Lower leg skin (tissue), 4 donors: ENCODE measurements at regions not wholly inside any gene's neighbourhood (a gene's known extent, or its start where the extent isn't known, plus 50 kb on each side); places are given as distances from the start of the nearest gene placed in this dataset.

Source experiments
- DNase-seq, 2 donors: peaks; one replicate each; pipeline ENCODE4 v3.0.0-alpha.2; 2019; ENCODE audit warnings: low spot score in 2 of 2
- H3K4me3 ChIP-seq: fragments of 200-600 bp; sonication (generic); 2 replicates; pipeline ENCODE4 v1.5.1; 2017; ENCODE audit warnings: mild to moderate bottlenecking, low read depth; ENCODE audit not compliant: poor library complexity, severe bottlenecking
- POLR2A ChIP-seq, 2 donors: fragments of 450-650 bp; IDR thresholded peaks; one replicate each; pipeline ENCODE4 v1.6.1; 2016 to 2017; ENCODE audit warnings: antibody characterized with exemption in 2 of 2, mild to moderate bottlenecking in 1 of 2, moderate library complexity in 1 of 2
- WGBS, 2 donors: methylation state at CpG; one replicate each; pipeline ENCODE4 v1.1.5; 2018; 5-methylcytosine and 5-hydroxymethylcytosine counted together
- intact Hi-C: fragments of 100-400 bp; cut with DNase I; formaldehyde crosslinking; loops from one replicate; pipeline ENCODE4 v1.15.0; 2023; ENCODE audit warnings: low total_unique reads
- TF ChIP-seq, protein P1 (sequence below), 3 donors: fragments of 450-650 bp; IDR thresholded peaks; one replicate each; pipeline ENCODE4 v1.5.1; 2016; ENCODE audit warnings: antibody characterized with exemption in 3 of 3, mild to moderate bottlenecking in 3 of 3, moderate library complexity in 2 of 3

DNA sequence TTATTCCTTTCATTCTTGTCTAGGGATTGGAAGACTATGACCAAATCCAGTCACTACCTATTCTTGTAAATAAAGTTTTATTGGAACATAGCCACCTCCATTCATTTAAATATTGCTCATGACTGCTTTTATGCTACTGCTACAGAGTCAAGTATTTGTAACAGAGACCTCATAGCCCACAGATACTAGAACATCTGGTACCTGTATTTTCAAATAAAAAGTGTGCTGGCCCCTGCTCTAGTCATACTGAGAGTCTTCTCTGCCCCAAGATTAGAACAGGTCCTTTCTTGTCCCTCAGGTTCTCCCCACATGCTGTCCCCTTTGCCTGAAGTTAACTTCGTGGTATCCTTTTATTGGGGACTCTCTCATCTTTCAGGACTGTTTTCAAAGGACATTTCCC lies 422.3 kb downstream of the CBLN4 start:
- intact Hi-C loops = no loop called here
- TF ChIP-seq, protein P1, sequence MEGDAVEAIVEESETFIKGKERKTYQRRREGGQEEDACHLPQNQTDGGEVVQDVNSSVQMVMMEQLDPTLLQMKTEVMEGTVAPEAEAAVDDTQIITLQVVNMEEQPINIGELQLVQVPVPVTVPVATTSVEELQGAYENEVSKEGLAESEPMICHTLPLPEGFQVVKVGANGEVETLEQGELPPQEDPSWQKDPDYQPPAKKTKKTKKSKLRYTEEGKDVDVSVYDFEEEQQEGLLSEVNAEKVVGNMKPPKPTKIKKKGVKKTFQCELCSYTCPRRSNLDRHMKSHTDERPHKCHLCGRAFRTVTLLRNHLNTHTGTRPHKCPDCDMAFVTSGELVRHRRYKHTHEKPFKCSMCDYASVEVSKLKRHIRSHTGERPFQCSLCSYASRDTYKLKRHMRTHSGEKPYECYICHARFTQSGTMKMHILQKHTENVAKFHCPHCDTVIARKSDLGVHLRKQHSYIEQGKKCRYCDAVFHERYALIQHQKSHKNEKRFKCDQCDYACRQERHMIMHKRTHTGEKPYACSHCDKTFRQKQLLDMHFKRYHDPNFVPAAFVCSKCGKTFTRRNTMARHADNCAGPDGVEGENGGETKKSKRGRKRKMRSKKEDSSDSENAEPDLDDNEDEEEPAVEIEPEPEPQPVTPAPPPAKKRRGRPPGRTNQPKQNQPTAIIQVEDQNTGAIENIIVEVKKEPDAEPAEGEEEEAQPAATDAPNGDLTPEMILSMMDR (IDR thresholded peaks at IDR 0.05) = no peak

DNA sequence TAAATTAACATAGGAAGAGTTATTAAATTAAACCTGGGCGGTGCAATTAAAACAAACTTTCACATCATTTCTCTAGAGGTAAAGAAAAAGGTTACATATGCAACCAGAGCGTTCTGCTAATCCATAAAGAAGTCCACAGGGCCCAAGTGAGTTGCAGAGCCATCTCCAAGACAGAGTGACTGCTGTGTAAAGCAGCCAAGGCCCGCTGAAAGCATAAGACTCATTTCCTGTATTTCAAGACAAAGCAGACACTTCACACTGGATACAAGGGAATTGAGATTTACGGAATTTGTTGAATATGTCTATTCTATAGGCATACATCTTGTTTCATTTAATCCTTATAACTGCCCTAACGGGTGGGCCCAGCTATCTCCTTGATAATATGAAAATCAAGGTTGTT lies 422.8 kb downstream of the CBLN4 start:
- TF ChIP-seq POLR2A (IDR thresholded peaks at IDR 0.05) = no peak
- TF ChIP-seq, protein P1 (IDR thresholded peaks at IDR 0.05) = no peak
- intact Hi-C loops = no loop called here
- no peak overlapping the region for H3K4me3 ChIP-seq
- 82 to 89% methylated on average over 5 of the region's 5 CpGs for WGBS, 2 donors
- DNase-seq = no peak

More for the DNA sequence above, 422.3 kb downstream of the CBLN4 start:
- DNase-seq = no peak
- H3K4me3 ChIP-seq = no peak overlapping the region
- WGBS, 2 donors = 68 to 76% methylated on average over 1 of the region's 1 CpG

DNA sequence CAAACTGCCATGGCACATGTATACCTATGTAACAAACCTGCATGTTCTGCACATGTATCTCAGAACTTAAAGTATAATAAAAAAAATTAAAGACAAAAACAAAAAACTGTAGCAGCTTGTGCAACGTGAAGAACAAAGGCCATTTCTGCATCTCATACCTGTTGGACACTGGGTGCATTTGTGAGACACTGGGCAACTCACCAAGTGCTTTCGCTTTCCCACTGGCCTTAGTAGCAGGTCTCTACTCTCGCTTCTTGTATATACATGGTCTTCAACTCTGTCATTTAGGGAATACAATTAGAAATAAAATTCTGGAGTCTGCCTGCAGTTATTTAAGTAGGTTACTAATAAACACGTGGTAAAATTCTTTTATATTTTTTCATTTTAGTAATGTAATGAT lies 423.8 kb downstream of the CBLN4 start:
- H3K4me3 ChIP-seq = no peak overlapping the region
- no peak for TF ChIP-seq POLR2A (IDR thresholded peaks at IDR 0.05)
- TF ChIP-seq, protein P1 (IDR thresholded peaks at IDR 0.05) = no peak
- WGBS, 2 donors = 79 to 81% methylated on average over 4 of the region's 4 CpGs
- no peak for DNase-seq
- intact Hi-C loops = no loop called here

DNA sequence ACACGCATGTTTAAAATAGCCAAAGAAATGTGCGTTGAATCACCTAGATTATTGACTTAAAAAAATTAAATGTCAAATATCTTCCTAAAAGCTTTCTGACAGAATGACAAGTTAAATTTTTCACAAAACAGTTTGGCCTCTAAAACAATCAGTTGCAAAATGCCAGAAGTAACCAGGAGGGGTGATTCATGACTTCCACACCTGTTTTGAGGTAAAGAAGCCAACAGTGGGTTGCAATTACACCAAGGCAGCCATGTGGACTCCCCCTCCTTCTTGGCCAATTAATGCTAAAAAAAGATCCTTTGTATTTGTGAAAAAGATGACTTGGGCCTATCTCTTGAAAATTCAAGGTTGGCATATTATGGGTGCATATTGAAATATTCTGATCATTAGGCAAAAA lies 424.8 kb downstream of the CBLN4 start:
- intact Hi-C loops = no loop called here
- H3K4me3 ChIP-seq = no peak overlapping the region
- TF ChIP-seq, protein P1 (IDR thresholded peaks at IDR 0.05) = no peak
- no peak for TF ChIP-seq POLR2A (IDR thresholded peaks at IDR 0.05)
- 48 to 67% methylated on average over 2 of the region's 2 CpGs for WGBS, 2 donors
- DNase-seq = no peak

DNA sequence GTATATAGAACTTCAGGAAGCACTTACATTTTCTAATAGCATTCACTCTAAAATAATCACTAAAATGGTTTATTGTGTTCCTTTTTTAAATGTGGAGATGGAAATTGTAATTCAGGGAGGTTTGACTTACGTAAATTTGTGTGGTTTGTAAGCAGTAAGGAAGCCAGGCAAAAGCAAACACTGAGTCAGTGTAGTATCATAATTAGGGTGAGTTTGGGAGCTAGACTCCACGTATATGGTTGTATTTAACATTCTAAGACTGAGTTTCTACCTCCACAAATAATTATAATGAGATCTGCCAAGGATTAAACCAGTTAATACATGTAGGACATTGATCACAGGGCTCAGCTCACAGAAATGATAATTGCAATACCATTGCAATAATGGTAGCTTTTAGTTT lies 425.5 kb downstream of the CBLN4 start:
- no peak overlapping the region for H3K4me3 ChIP-seq
- 66 to 75% methylated on average over 2 of the region's 2 CpGs for WGBS, 2 donors
- no peak for DNase-seq
- TF ChIP-seq, protein P1 (IDR thresholded peaks at IDR 0.05) = no peak
- TF ChIP-seq POLR2A (IDR thresholded peaks at IDR 0.05) = no peak
- intact Hi-C loops = no loop called here

DNA sequence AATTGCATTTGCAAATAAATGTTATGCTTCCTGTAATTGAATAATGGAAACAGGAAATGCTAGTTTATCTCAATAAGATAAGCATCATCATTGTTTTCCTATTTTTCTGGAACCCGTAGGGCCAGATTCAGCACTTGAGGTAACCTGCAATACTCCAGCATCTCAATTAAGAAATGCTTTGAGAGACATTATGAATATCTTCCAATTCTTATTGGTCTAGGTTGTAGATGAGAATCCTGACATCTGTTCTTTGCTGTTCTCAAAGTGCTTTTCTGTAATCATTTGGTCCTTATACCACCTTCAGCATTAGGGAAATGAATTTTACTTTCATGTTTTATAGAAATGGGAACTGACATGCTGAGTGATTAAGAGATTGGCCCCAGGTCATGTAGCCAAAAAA lies 428.3 kb downstream of the CBLN4 start:
- H3K4me3 ChIP-seq = no peak overlapping the region
- WGBS, 2 donors = 46 to 60% methylated on average over 1 of the region's 1 CpG
- intact Hi-C loops = no loop called here
- no peak for DNase-seq
- TF ChIP-seq, protein P1 (IDR thresholded peaks at IDR 0.05) = no peak
- no peak for TF ChIP-seq POLR2A (IDR thresholded peaks at IDR 0.05)
